ENCODE measurements at regions not wholly inside any gene's neighbourhood (a gene's known extent, or its start where the extent isn't known, plus 50 kb on each side); places are given as distances from the start of the nearest gene placed in this dataset.

DNA sequence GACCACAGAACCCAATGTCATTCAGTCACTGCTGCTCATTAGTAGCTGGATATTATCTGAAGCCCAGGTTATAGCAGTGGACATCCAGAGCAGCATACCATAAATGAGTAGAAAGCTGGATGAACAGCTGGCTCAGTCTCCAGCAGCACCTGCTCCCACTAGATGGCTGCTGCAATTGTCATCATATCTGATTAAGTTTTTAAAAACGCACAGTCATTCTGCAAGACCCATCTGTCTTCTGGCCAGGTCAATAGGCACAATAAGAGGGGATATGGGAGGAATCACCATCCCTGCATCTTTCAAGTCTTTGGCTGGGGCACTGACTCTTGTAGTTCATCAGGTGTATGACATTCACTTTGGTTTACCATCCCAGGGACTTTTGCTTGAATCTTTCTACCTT, 55.1 kb upstream of the XDH start:
- no peak for DNase-seq (ENCODE audit: low read depth, low spot score)

DNA sequence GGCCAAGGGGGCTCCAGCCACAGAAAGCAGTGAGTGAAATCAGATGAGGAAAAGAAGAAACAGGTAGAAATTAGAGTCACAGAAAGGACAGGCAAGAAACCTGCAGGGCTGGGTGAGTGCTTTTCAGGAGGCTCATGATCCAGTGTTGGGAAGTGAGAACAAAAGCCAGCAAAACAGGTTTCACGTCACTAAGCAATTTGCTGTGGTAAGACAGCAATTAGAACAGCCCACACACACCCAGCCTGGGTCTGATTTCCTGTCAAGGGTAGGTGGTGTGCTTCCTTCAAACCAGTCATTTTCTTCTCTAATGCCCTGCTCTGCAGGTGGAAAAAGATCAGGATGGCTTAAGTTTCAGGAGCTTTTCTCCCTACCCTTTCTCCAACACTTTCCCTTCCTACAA, 52.9 kb upstream of the XDH start:
- DNase-seq (ENCODE audit: low read depth, low spot score): peak; percentile 77
